H1 (cell line): ENCODE measurements at regions not wholly inside any gene's neighbourhood (a gene's known extent, or its start where the extent isn't known, plus 50 kb on each side); places are given as distances from the start of the nearest gene placed in this dataset.

ENCODE experiments used
- CEBPB ChIP-seq: IDR thresholded peaks from 2 replicates; pipeline ENCODE4 v1.6.1; 2012; ENCODE audit warnings: low read depth, low read length
- RXRA ChIP-seq: IDR thresholded peaks from 2 replicates; pipeline ENCODE4 v1.6.1; 2011; ENCODE audit warnings: low read depth, mild to moderate bottlenecking, low read length, moderate library complexity; ENCODE audit not compliant: insufficient read depth

DNA sequence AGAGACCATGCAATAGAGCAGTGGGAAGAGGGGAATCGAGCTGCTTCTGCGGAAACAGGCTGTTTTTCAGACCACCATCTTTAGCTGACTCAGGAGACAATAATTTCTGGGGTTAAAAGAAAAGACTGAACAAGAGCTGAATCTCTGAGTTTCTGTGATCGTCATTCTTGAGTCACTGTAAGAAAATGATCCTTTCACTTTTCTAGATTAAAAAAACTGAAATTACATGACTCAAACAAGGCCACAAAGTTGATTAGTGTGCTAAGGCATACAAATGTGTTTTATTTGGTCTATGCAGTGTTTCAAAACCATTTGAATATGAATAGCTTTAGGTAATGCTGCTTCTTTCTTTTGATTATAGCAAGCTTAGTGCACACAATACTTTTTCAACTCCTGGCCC is 194.4 kb upstream of the RPL34 start (continued):
- no peak for TF ChIP-seq RXRA
- TF ChIP-seq CEBPB, result no peak
- TF ChIP-seq, all 59 proteins: peak for 0
